K562 (cell line): ENCODE measurements at regions not wholly inside any gene's neighbourhood (a gene's known extent, or its start where the extent isn't known, plus 50 kb on each side); places are given as distances from the start of the nearest gene placed in this dataset.

Experiments used
- BRD4 ChIP-seq: fragments of 200-600 bp; sonication (generic); IDR thresholded peaks from 2 replicates; pipeline ENCODE4 v1.6.1; 2017; ENCODE audit warnings: inconsistent platforms
- ILF3 ChIP-seq: fragments of 450-650 bp; IDR thresholded peaks from 2 replicates; pipeline ENCODE4 v1.6.1; 2018; ENCODE audit warnings: antibody characterized with exemption, mild to moderate bottlenecking, moderate library complexity, borderline replicate concordance
- KDM5B ChIP-seq: fragments of 200-600 bp; sonication (generic); IDR thresholded peaks from 2 replicates; pipeline ENCODE4 v1.6.1; 2012; ENCODE audit warnings: low read depth, mild to moderate bottlenecking, moderate library complexity, low read length, control low read depth, inconsistent platforms; ENCODE audit not compliant: insufficient replicate concordance
- NR3C1 ChIP-seq: sonication (generic); formaldehyde crosslinking; IDR thresholded peaks from 2 replicates; pipeline ENCODE4 v1.8.1; 2022; ENCODE audit warnings: missing genetic modification reagents
- POLR3G ChIP-seq: IDR thresholded peaks from 2 replicates; pipeline ENCODE4 v1.6.1; 2011; ENCODE audit not compliant: insufficient read length, insufficient replicate concordance; ENCODE audit errors: extremely low read depth
- PRPF4 ChIP-seq: fragments of 200-400 bp; formaldehyde crosslinking; IDR thresholded peaks from one replicate; pipeline ENCODE4 v1.6.1; 2017; ENCODE audit warnings: low read length, low read depth, mild to moderate bottlenecking; ENCODE audit not compliant: insufficient read depth, poor library complexity, severe bottlenecking
- RNF219 ChIP-seq: fragments of 250-450 bp; sonication (Bioruptor Pico); IDR thresholded peaks from 2 replicates; pipeline ENCODE4 v1.5.0; 2022; ENCODE audit warnings: mild to moderate bottlenecking
- ZNF318 ChIP-seq, 2 experiments: fragments of 450-650 bp; IDR thresholded peaks; 2 replicates each; pipeline ENCODE4 v1.6.1; 2016; ENCODE audit warnings: mild to moderate bottlenecking in 2 of 2, borderline replicate concordance in 1 of 2, low read depth in 1 of 2, moderate library complexity in 1 of 2

GRCh38 chr18:43949291-43949690 lies 672.0 kb upstream of the SYT4 start (continued):
- no peak for TF ChIP-seq ZNF318 (IDR thresholded peaks at IDR 0.05; ENCODE audit: borderline replicate concordance in 1 of 2, low read depth in 1 of 2)
- TF ChIP-seq PRPF4 = no peak
- TF ChIP-seq BRD4 = no peak
- TF ChIP-seq POLR3G = no peak
- TF ChIP-seq NR3C1 (CRISPR knock-in tag) = no peak
- TF ChIP-seq KDM5B = no peak
- TF ChIP-seq RNF219 (CRISPR knock-in tag) = no peak
- TF ChIP-seq ILF3 = no peak
